Stimulated activated naive CD4-positive, alpha-beta T cell (primary cell): ENCODE measurements at regions not wholly inside any gene's neighbourhood (a gene's known extent, or its start where the extent isn't known, plus 50 kb on each side); places are given as distances from the start of the nearest gene placed in this dataset.

Experiments
- DNase-seq, 6 experiments: peaks; one replicate each; lab custom pipeline; 2025; lab: John Stamatoyannopoulos, UW

GRCh38 chr5:18043344-18043743, 409.1 kb downstream of the TAF11L14 start:
- no peak for DNase-seq

GRCh38 chr5:18048449-18048848, 414.2 kb downstream of the TAF11L14 start:
- DNase-seq = no peak

- no peak for DNase-seq
Measured at GRCh38 chr5:18050345-18050744, 416.1 kb downstream of the TAF11L14 start.

GRCh38 chr5:18050776-18051175, 416.5 kb downstream of the TAF11L14 start:
- no peak for DNase-seq

GRCh38 chr5:18051953-18052352, 417.7 kb downstream of the TAF11L14 start:
- no peak for DNase-seq

- DNase-seq = no peak
Measured at GRCh38 chr5:18052569-18052968, 418.3 kb downstream of the TAF11L14 start.

- DNase-seq = no peak
Measured at GRCh38 chr5:18057725-18058124, 423.5 kb downstream of the TAF11L14 start.

GRCh38 chr5:18067615-18068014, 433.4 kb downstream of the TAF11L14 start:
- no peak for DNase-seq

GRCh38 chr5:18068826-18069225, 434.6 kb downstream of the TAF11L14 start:
- no peak for DNase-seq

- DNase-seq = no peak
Measured at GRCh38 chr5:18069790-18070189, 435.5 kb downstream of the TAF11L14 start.

- no peak for DNase-seq
Measured at GRCh38 chr5:18072600-18072999, 438.3 kb downstream of the TAF11L14 start.

GRCh38 chr5:18074961-18075360, 440.7 kb downstream of the TAF11L14 start:
- no peak for DNase-seq

GRCh38 chr5:18078157-18078556, 443.9 kb downstream of the TAF11L14 start:
- DNase-seq = no peak

- DNase-seq = no peak
Measured at GRCh38 chr5:18079831-18080230, 445.6 kb downstream of the TAF11L14 start.

GRCh38 chr5:18088020-18088579, 453.8 kb downstream of the TAF11L14 start:
- DNase-seq = no peak

- no peak for DNase-seq
Measured at GRCh38 chr5:18090177-18090576, 455.9 kb downstream of the TAF11L14 start.

- DNase-seq = no peak
Measured at GRCh38 chr5:18091142-18091541, 456.9 kb downstream of the TAF11L14 start.

- DNase-seq = no peak
Measured at GRCh38 chr5:18091758-18092157, 457.5 kb downstream of the TAF11L14 start.

- DNase-seq = no peak
Measured at GRCh38 chr5:18095061-18095460, 460.8 kb downstream of the TAF11L14 start.

- no peak for DNase-seq
Measured at GRCh38 chr5:18097817-18098216, 463.6 kb downstream of the TAF11L14 start.

- no peak for DNase-seq
Measured at GRCh38 chr5:18098691-18099090, 464.4 kb downstream of the TAF11L14 start.

GRCh38 chr5:18099261-18099660, 465.0 kb downstream of the TAF11L14 start:
- no peak for DNase-seq

GRCh38 chr5:18101532-18101931, 467.3 kb downstream of the TAF11L14 start:
- no peak for DNase-seq

GRCh38 chr5:18102733-18103132, 468.5 kb downstream of the TAF11L14 start:
- no peak for DNase-seq

- DNase-seq = no peak
Measured at GRCh38 chr5:18105449-18105848, 471.2 kb downstream of the TAF11L14 start.
